GM18861 (cell line): ENCODE measurements at regions not wholly inside any gene's neighbourhood (a gene's known extent, or its start where the extent isn't known, plus 50 kb on each side); places are given as distances from the start of the nearest gene placed in this dataset.

Experiments used
- ATAC-seq: cut with Tn5 transposase; IDR thresholded peaks from one replicate; pipeline ENCODE4 v1.9.1; 2021; ENCODE audit not compliant: unreplicated experiment

- no peak for ATAC-seq
These were observed 133.6 kb upstream of the COL1A2 start for GRCh38 chr7:94261067-94261466.

GRCh38 chr7:94264756-94265155 is 129.9 kb upstream of the COL1A2 start:
- no peak for ATAC-seq

GRCh38 chr7:94265456-94265855 is 129.2 kb upstream of the COL1A2 start:
- no peak for ATAC-seq

- no peak for ATAC-seq
These were observed 128.5 kb upstream of the COL1A2 start for GRCh38 chr7:94266238-94266644.

GRCh38 chr7:94270772-94271171 is 123.9 kb upstream of the COL1A2 start:
- ATAC-seq: no peak

GRCh38 chr7:94272821-94273583 is 121.7 kb upstream of the COL1A2 start:
- no peak for ATAC-seq

GRCh38 chr7:94274828-94275227 is 119.9 kb upstream of the COL1A2 start:
- no peak for ATAC-seq

GRCh38 chr7:94276027-94276426 is 118.7 kb upstream of the COL1A2 start:
- ATAC-seq: no peak

- ATAC-seq: no peak
These were observed 117.9 kb upstream of the COL1A2 start for GRCh38 chr7:94276795-94277194.

- ATAC-seq: no peak
These were observed 117.5 kb upstream of the COL1A2 start for GRCh38 chr7:94277236-94277635.

- no peak for ATAC-seq
These were observed 113.8 kb upstream of the COL1A2 start for GRCh38 chr7:94280851-94281250.

- no peak for ATAC-seq
These were observed 110.6 kb upstream of the COL1A2 start for GRCh38 chr7:94284104-94284503.

- ATAC-seq: no peak
These were observed 108.6 kb upstream of the COL1A2 start for GRCh38 chr7:94286111-94286510.

- ATAC-seq: no peak
These were observed 106.6 kb upstream of the COL1A2 start for GRCh38 chr7:94288096-94288495.

- no peak for ATAC-seq
These were observed 105.6 kb upstream of the COL1A2 start for GRCh38 chr7:94289071-94289470.

GRCh38 chr7:94294471-94295131 is 100.1 kb upstream of the COL1A2 start:
- ATAC-seq: no peak

GRCh38 chr7:94295850-94296249 is 98.8 kb upstream of the COL1A2 start:
- ATAC-seq: no peak

GRCh38 chr7:94296881-94297280 is 97.8 kb upstream of the COL1A2 start:
- no peak for ATAC-seq

- ATAC-seq: no peak
These were observed 97.3 kb upstream of the COL1A2 start for GRCh38 chr7:94297397-94297838.

- no peak for ATAC-seq
These were observed 95.8 kb upstream of the COL1A2 start for GRCh38 chr7:94298943-94299342.

GRCh38 chr7:94300176-94300835 is 94.4 kb upstream of the COL1A2 start:
- no peak for ATAC-seq

GRCh38 chr7:94301024-94301586 is 93.6 kb upstream of the COL1A2 start:
- ATAC-seq: no peak
